GM19467 (cell line): ENCODE measurements at regions not wholly inside any gene's neighbourhood (a gene's known extent, or its start where the extent isn't known, plus 50 kb on each side); places are given as distances from the start of the nearest gene placed in this dataset.
"Not testable (repeated sequence)": the region's sequence is repeated elsewhere in the genome, so short reads cannot be mapped to it uniquely, and the experiment has no call there.

Source experiments
- ATAC-seq: cut with Tn5 transposase; IDR thresholded peaks from one replicate; pipeline ENCODE4 v1.9.1; 2021; ENCODE audit warnings: mild to moderate bottlenecking, moderate library complexity; ENCODE audit not compliant: unreplicated experiment

GRCh38 chr1:147348592-147348991 is 106.1 kb downstream of the CHD1L start:
- not testable (repeated sequence) for ATAC-seq

- no peak for ATAC-seq
Observed at GRCh38 chr1:147349533-147349932, 107.0 kb downstream of the CHD1L start.

GRCh38 chr1:147351140-147351835 is 108.8 kb downstream of the CHD1L start:
- no peak for ATAC-seq

GRCh38 chr1:147377263-147378246 is 135.1 kb downstream of the CHD1L start:
- no peak for ATAC-seq

GRCh38 chr1:147379889-147380288 is 137.4 kb downstream of the CHD1L start:
- no peak for ATAC-seq

GRCh38 chr1:147384804-147385203 is 142.3 kb downstream of the CHD1L start:
- no peak for ATAC-seq

- no peak for ATAC-seq
Observed at GRCh38 chr1:147388969-147389368, 146.5 kb downstream of the CHD1L start.

GRCh38 chr1:147389532-147390184 is 147.2 kb downstream of the CHD1L start:
- ATAC-seq: peak; percentile 61

GRCh38 chr1:147390185-147390542 is 147.7 kb downstream of the CHD1L start:
- no peak for ATAC-seq

GRCh38 chr1:147391114-147391513 is 148.6 kb downstream of the CHD1L start:
- ATAC-seq: no peak

GRCh38 chr1:147402326-147403045 is 138.8 kb upstream of the BCL9 start:
- ATAC-seq: not testable (repeated sequence)

- not testable (repeated sequence) for ATAC-seq
Observed at GRCh38 chr1:147404344-147404743, 137.0 kb upstream of the BCL9 start.

GRCh38 chr1:147409886-147410285 is 131.4 kb upstream of the BCL9 start:
- no peak for ATAC-seq

GRCh38 chr1:147413110-147413605 is 128.1 kb upstream of the BCL9 start:
- no peak for ATAC-seq

GRCh38 chr1:147414505-147415163 is 126.7 kb upstream of the BCL9 start:
- ATAC-seq: no peak

GRCh38 chr1:147417024-147417423 is 124.3 kb upstream of the BCL9 start:
- no peak for ATAC-seq

GRCh38 chr1:147423100-147423827 is 118.0 kb upstream of the BCL9 start:
- ATAC-seq: not testable (repeated sequence)

- no peak for ATAC-seq
Observed at GRCh38 chr1:147434921-147435320, 106.4 kb upstream of the BCL9 start.

- no peak for ATAC-seq
Observed at GRCh38 chr1:147444381-147444780, 96.9 kb upstream of the BCL9 start.
